ENCODE measurements at regions not wholly inside any gene's neighbourhood (a gene's known extent, or its start where the extent isn't known, plus 50 kb on each side); places are given as distances from the start of the nearest gene placed in this dataset.

GRCh38 chr5:66323529-66323895, 179.4 kb downstream of the SREK1 start:
- no peaks in the 10 kb centered on the region for H3K4me1 ChIP-seq (ENCODE audit: insufficient read depth)
- H3K4me3 ChIP-seq (ENCODE audit: low read depth, low read length): no peak overlapping the region
- 63% methylated on average over 13 of the region's 13 CpGs for WGBS
- H3K36me3 ChIP-seq (ENCODE audit: insufficient read depth): no peaks in the 10 kb centered on the region
- no peak overlapping the region for H3K27ac ChIP-seq (ENCODE audit: low read depth)
- no peak for DNase-seq (ENCODE audit: extremely low spot score)

DNA sequence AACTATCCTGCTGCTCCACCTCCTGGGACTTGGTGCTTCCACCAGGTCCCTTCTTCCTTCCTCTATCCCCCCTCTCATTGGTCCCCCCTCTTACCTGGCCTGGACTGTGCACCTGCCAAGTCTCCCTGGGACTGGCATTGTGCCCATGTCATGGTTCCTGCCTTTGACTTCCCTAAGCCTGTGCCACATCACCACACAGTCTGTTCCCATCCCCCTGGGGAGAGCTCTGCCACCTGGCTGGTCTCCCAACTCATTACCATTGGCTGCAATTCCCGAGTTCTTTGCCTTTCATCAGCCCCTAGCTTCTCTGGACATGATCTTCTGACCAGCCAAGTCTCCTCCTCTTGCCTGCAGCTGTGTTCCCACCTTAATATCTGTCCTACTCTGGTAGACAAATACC, 180.3 kb downstream of the SREK1 start:
- no peak overlapping the region for H3K27ac ChIP-seq (ENCODE audit: low read depth)
- no peaks in the 10 kb centered on the region for H3K4me1 ChIP-seq (ENCODE audit: insufficient read depth)
- no peak for DNase-seq (ENCODE audit: extremely low spot score)
- 32% methylated on average over 1 of the region's 1 CpG for WGBS
- H3K4me3 ChIP-seq (ENCODE audit: low read depth, low read length): no peak overlapping the region
- H3K36me3 ChIP-seq (ENCODE audit: insufficient read depth): no peaks in the 10 kb centered on the region

DNA sequence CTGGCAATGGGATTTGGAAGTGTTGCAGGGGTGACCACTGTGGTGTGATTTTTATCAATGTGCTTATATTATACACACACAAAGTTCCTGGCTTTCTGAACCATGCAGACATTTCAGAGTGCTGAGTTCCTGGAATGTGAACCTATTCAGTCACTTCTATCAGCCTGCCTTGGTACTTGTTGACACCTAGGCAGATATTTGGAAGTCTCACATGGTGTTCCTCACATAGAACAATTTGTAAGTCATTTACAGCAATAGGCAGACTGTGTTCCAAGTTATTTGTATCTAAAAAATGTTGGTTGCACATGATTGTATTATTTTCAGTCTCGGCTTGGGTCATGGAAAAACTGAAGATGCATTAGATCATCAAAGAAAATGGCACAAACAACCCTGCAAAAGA, 182.2 kb downstream of the SREK1 start:
- DNase-seq (ENCODE audit: extremely low spot score): no peak
- Histone ChIP-seq H3K36me3 (ENCODE audit: insufficient read depth) (no peaks in the 10 kb centered on the region), H3K4me1 (ENCODE audit: insufficient read depth) (no peaks in the 10 kb centered on the region), H3K4me3 (ENCODE audit: low read depth, low read length) (no peak overlapping the region), H3K27ac (ENCODE audit: low read depth) (no peak overlapping the region)
- WGBS: 83% methylated on average over 1 of the region's 1 CpG

DNA sequence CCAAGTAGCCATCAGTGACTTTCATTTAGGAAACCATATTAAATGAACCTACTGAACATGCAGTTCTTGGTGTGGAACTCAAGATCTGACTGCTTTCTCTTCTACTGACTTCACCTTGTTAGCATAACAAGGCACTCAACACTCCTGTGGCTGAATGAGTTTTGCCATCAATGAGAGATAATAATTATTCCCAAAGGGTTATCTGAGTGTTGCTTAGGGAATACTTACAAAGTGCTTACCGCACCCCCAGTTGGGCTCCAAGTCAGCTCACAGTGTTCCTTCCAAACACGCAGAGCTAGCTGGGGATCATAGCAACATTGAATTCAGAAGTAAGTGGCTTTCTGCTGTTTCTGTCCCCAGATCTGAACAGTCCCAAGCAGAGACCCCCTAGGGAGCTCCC, 182.9 kb downstream of the SREK1 start:
- Histone ChIP-seq H3K4me1 (ENCODE audit: insufficient read depth) (no peaks in the 10 kb centered on the region), H3K4me3 (ENCODE audit: low read depth, low read length) (no peak overlapping the region), H3K36me3 (ENCODE audit: insufficient read depth) (no peaks in the 10 kb centered on the region), H3K27ac (ENCODE audit: low read depth) (no peak overlapping the region)
- no peak for DNase-seq (ENCODE audit: extremely low spot score)
- WGBS: 94% methylated on average over 2 of the region's 2 CpGs

GRCh38 chr5:66329078-66329477, 185.0 kb downstream of the SREK1 start:
- DNase-seq (ENCODE audit: extremely low spot score): no peak
- Histone ChIP-seq H3K36me3 (ENCODE audit: insufficient read depth) (no peaks in the 10 kb centered on the region), H3K4me1 (ENCODE audit: insufficient read depth) (no peaks in the 10 kb centered on the region), H3K27ac (ENCODE audit: low read depth) (no peak overlapping the region), H3K4me3 (ENCODE audit: low read depth, low read length) (no peak overlapping the region)
- WGBS: 82% methylated on average over 3 of the region's 3 CpGs

DNA sequence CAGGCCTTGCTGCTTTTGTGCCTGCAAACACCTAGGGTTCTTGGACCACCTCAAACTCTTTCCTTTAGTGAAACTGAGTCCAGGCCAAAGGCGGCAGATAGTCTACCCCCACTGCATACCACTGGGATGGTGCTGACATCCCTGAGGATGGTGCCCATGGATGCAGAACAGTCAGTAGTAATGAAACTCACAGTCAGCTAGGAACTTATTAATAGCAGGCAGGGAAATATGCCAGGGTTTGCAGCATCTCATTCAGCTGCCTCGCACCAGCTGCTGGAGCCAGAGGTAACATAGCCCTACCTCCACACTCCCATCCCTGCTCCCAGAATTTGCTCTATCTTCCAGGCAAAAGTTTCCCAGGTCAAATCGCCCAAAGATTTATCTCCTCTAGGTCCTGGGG, 189.1 kb downstream of the SREK1 start:
- no peaks in the 10 kb centered on the region for H3K4me1 ChIP-seq (ENCODE audit: insufficient read depth)
- no peak for DNase-seq (ENCODE audit: extremely low spot score)
- no peak overlapping the region for H3K27ac ChIP-seq (ENCODE audit: low read depth)
- WGBS: 80% methylated on average over 3 of the region's 3 CpGs
- no peak overlapping the region for H3K4me3 ChIP-seq (ENCODE audit: low read depth, low read length)
- no peaks in the 10 kb centered on the region for H3K36me3 ChIP-seq (ENCODE audit: insufficient read depth)

DNA sequence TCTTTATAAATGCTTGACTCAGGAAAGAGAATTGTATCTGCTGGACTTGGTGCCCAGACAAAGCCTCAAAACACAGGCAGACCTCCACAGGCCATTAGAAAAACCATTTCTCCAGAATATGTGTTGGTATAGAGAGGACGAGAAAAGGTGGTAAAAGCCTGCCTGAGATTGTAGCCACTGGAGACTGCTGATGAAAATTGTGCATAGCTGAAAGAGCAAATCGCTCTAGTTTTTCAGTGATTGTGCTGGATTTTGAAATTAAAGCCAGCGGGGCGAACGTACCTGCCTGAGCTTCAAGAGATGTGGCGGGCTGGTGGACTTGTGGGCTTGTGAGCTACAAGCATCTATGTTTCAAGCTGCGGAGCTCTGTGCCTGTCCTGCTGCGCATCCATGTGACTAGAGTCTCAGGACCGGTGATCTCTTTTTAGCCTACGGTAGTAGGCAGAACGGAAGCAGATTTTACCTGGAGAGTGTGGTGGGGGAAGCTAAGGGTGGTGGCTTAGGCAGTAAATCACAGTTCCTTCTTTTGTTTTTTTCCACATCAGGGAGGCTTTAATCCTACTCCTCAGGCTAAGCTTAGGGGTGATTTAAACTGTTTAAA, 193.6 kb downstream of the SREK1 start:
- no peaks in the 10 kb centered on the region for H3K4me1 ChIP-seq (ENCODE audit: insufficient read depth)
- H3K27ac ChIP-seq (ENCODE audit: low read depth): no peak overlapping the region
- WGBS: 76% methylated on average over 11 of the region's 11 CpGs

GRCh38 chr5:66338828-66339227, 194.7 kb downstream of the SREK1 start:
- Histone ChIP-seq H3K4me3 (ENCODE audit: low read depth, low read length) (no peak overlapping the region), H3K4me1 (ENCODE audit: insufficient read depth) (no peaks in the 10 kb centered on the region), H3K27ac (ENCODE audit: low read depth) (no peak overlapping the region), H3K36me3 (ENCODE audit: insufficient read depth) (no peaks in the 10 kb centered on the region)
- 74% methylated on average over 2 of the region's 2 CpGs for WGBS
- DNase-seq (ENCODE audit: extremely low spot score): no peak

More for the DNA sequence above, 193.6 kb downstream of the SREK1 start:
- DNase-seq (ENCODE audit: extremely low spot score): no peak
- Histone ChIP-seq H3K36me3 (ENCODE audit: insufficient read depth) (no peaks in the 10 kb centered on the region), H3K4me3 (ENCODE audit: low read depth, low read length) (no peak overlapping the region)

GRCh38 chr5:66339896-66340295, 195.8 kb downstream of the SREK1 start:
- no peak overlapping the region for H3K27ac ChIP-seq (ENCODE audit: low read depth)
- no peaks in the 10 kb centered on the region for H3K4me1 ChIP-seq (ENCODE audit: insufficient read depth)
- no peaks in the 10 kb centered on the region for H3K36me3 ChIP-seq (ENCODE audit: insufficient read depth)
- H3K4me3 ChIP-seq (ENCODE audit: low read depth, low read length): no peak overlapping the region
- WGBS: 65% methylated on average over 1 of the region's 1 CpG
- no peak for DNase-seq (ENCODE audit: extremely low spot score)

GRCh38 chr5:66340786-66341185, 196.7 kb downstream of the SREK1 start:
- DNase-seq (ENCODE audit: extremely low spot score): no peak
- Histone ChIP-seq H3K4me1 (ENCODE audit: insufficient read depth) (no peaks in the 10 kb centered on the region), H3K36me3 (ENCODE audit: insufficient read depth) (no peaks in the 10 kb centered on the region), H3K27ac (ENCODE audit: low read depth) (no peak overlapping the region), H3K4me3 (ENCODE audit: low read depth, low read length) (no peak overlapping the region)
- WGBS: 77% methylated on average over 1 of the region's 1 CpG

- DNase-seq (ENCODE audit: extremely low spot score): no peak
- Histone ChIP-seq H3K36me3 (ENCODE audit: insufficient read depth) (no peaks in the 10 kb centered on the region), H3K27ac (ENCODE audit: low read depth) (no peak overlapping the region), H3K4me1 (ENCODE audit: insufficient read depth) (no peaks in the 10 kb centered on the region), H3K4me3 (ENCODE audit: low read depth, low read length) (no peak overlapping the region)
These were observed 198.3 kb downstream of the SREK1 start for GRCh38 chr5:66342341-66342880.

DNA sequence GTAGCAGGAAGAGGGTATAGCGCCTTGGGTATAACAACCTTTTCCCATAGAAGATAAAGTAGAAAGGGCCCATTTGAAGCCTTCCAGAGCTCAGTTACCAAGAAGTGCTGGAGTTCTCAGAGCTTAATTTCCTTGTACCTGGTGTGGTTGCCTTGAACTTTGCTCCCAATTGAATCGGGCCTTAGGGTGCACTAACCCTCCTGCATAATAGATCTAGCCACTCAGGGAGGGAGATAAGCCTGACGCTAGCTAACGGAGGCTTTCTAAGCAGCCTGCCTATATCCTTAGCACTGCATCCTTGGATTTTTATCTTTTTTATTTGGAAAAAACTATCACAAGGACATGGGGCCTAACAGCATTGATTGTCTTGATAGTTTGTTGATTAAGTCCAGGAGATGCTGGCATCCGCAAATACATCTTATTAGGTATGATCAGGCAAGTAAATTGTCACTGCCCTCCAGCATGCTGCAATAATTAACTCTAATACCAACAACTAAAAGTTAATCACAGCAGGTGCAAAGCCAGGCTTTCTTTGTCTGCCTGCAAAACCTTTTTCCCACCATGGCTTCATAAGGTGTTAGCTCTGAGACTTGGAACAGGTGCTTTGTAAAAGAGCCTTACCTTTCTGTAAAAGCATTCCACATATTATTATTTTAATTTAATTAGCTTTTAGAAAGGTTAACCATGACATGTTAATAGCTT, 199.4 kb downstream of the SREK1 start:
- no peak overlapping the region for H3K27ac ChIP-seq (ENCODE audit: low read depth)
- no peak overlapping the region for H3K4me3 ChIP-seq (ENCODE audit: low read depth, low read length)
- H3K4me1 ChIP-seq (ENCODE audit: insufficient read depth): no peaks in the 10 kb centered on the region
- H3K36me3 ChIP-seq (ENCODE audit: insufficient read depth): no peaks in the 10 kb centered on the region
- no peak for DNase-seq (ENCODE audit: extremely low spot score)
- whole genome bisulfite sequencing: 83% methylated on average over 5 of the region's 5 CpGs

- DNase-seq (ENCODE audit: extremely low spot score): no peak
- Histone ChIP-seq H3K4me1 (ENCODE audit: insufficient read depth) (no peaks in the 10 kb centered on the region), H3K4me3 (ENCODE audit: low read depth, low read length) (no peak overlapping the region), H3K27ac (ENCODE audit: low read depth) (no peak overlapping the region), H3K36me3 (ENCODE audit: insufficient read depth) (no peaks in the 10 kb centered on the region)
- 85% methylated on average over 1 of the region's 1 CpG for WGBS
These were observed 200.4 kb downstream of the SREK1 start for GRCh38 chr5:66344544-66344943.

DNA sequence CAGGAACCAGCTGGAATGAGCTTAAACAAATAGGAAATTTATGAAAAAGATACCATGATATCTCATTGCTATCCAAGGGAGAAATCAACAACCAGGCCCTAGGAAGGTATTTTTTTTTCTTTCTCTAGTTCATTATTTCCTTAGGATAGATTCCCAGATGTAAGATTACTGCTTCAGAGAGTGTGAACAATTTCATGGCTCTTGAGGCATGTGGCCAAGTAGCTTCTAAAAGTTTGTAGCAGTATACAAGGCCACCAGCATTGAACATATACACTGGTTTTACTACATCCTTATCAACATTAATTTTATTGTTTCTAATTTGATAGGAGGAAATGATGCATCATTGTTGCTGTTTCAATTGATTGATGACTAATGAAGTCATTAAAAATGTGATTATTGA, 201.2 kb downstream of the SREK1 start:
- Histone ChIP-seq H3K4me3 (ENCODE audit: low read depth, low read length) (no peak overlapping the region), H3K27ac (ENCODE audit: low read depth) (no peak overlapping the region), H3K4me1 (ENCODE audit: insufficient read depth) (no peaks in the 10 kb centered on the region), H3K36me3 (ENCODE audit: insufficient read depth) (no peaks in the 10 kb centered on the region)
- no peak for DNase-seq (ENCODE audit: extremely low spot score)

Data from urinary bladder (tissue), 3 donors.